Stimulated activated CD8-positive, alpha-beta memory T cell treated with anti-CD3 and anti-CD28 coated beads, Interleukin-4, amount 100 ng/mL, for 48 hours (primary cell): ENCODE measurements at regions not wholly inside any gene's neighbourhood (a gene's known extent, or its start where the extent isn't known, plus 50 kb on each side); places are given as distances from the start of the nearest gene placed in this dataset.
"Not testable (repeated sequence)": the region's sequence is repeated elsewhere in the genome, so short reads cannot be mapped to it uniquely, and the experiment has no call there.

Source experiments
- DNase-seq: peaks from one replicate; pipeline ENCODE4 v3.0.0-alpha.2; 2020

DNA sequence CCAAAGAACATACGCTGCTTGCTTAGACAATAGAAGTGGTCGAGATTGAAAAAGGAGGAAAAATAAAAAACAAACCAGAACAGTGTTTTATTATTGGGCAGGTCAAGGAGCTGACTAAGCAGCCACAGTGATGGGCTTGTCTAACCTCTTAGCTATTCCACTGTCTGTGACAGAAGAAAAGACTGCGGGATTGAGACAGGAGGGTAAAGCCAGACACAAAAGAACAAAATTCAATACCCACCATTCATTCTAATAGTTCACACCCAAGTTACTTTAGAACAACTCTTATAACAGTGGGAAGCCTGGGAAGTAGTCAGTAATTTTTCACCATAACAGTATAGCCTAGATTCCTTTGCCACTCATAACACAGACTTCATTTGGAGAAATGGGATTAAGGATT is 435.4 kb downstream of the MFSD1 start:
- no peak for DNase-seq

DNA sequence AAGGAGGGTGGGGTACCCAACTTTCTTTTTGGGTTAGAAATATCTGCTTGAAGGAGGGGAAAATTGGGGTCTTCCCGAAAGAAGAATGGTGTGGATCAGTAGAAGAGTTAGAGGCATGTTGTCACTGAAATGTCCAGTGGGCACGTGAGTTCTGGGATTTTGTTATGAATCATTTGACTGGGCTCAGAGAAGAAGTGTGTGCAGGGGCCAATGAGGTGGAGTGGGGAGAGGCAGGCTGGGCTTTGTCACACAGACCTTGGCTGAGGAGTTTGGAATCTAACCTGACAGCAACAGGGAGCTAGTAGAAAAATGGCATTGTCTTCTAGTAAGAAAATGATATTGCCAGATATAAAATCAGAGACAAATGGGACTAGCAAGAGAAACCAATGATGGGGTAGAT is 436.8 kb downstream of the MFSD1 start:
- DNase-seq, result no peak

DNA sequence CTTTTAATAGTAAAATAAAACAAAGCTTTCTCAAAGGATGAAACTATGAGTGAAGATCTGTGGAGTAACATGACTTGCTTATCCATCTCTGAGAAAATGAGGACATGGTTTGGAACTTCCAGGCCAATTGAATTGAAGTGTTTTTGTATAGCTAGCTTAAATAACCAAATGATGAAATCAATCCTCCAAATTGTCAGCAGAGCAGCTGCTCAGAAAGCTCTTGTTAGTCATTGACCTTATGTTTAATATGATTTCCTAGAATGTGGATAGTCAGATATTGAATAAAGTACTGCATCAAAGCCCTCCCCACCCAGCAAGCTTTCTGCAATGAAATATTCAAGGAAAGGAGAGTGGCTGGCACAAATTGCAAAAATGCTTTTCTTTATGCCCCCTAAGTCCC is 437.2 kb downstream of the MFSD1 start:
- DNase-seq, result no peak

DNA sequence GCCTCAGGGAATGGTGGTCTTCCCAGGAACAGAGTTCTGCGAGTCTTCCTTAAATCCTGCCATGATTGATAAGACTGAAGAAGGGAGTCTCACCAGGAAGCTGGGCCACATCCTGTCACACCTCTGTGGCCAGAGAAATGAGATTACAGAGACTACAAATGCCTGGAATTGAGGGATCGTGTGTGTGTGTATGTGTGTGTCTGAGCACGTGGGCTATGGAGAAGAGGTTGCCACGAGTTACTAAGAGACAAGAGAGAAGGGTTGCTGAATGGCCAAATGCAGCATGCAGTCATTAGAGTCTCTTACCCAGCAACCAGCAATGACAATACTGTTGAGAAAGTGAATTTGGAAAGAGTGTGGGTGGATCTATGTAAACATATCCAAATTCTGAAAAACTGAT is 443.1 kb downstream of the MFSD1 start:
- DNase-seq, result no peak

DNA sequence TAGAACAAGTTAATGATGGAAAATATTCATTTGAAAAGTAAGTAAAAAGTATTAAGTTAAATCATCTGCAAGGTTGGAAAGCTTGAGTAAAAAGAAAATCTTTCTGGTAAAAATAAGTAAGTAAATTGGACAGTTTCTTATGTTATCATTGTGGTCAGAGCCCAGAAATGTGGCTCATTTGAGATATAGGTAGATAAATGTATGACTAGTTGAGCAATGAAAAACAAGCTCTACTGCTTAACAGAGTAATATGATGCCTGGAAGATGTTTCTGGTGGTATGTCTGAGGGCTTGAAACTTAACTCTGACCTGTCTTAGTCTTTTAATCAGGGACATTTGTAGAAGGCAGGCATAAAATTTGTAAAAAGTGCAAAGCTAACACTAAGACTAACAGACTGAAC is 444.0 kb downstream of the MFSD1 start:
- DNase-seq, result no peak

DNA sequence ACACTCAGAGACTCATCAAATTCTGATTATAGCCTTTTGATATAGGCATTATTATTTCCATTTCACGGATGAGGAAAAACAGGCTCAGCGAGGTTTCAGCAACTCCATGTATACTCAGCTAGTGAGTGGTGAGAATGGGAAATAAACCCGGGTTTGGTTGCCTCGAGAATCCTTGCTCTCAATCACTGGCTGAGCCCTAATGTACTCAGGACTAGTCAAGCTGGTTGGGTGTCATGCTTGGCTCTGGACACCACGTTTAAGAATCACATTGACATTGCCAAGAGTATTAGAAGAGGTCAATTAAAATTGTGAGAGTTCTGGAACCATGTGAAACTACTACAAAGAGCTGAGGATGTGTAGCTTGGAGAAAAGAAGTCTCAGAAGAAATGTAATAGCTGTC is 444.5 kb downstream of the MFSD1 start:
- DNase-seq, result no peak

DNA sequence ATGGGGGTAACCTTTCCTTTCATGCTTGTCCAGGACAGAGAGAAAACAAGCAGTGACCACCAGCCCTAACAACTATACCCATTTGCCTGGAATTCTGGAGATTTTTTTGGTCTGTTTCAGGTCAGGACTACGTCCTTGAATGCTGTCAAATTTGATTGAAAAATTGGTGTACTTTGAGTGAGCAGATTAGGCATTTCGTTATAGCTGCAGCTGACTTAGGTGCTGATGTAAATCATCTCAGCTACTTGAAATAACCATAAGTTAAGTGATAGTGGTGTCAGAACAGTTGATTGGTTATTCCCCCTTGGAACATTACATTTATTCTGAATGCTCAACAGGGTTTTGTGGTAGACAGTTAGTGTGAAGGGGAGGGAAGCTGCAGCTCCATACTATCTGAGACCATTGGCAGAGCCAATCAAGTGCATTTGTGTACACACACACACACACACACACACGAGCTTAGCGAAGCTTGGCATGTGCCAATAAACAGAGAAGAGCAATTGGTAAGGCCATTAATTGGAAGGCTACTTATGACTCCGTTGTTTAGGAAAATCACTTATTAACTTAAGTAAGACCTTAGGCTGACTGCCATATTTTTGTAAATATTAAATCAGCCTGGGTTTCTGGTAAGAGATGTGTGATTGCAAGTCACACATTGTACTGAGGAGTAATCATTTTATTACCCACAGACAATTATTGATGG is 447.8 kb downstream of the MFSD1 start:
- DNase-seq, result no peak

DNA sequence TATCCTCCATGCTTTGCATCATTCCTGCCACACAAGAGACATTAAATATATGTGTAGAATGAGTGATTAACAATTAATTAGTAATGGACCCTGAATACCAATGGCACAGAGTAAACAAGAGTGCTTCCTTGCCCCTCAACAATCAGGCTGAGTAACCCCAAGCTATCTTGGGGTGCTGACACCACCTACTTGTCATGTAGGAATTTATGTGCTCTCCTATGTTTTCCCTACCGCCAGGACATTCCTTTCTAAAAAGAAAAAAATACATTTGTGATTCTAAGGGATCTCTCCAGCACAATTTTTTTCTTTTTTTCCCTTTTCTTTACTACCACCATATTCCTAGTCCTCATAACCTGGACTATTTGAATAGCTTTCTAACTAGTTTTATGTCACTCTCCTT is 449.1 kb downstream of the MFSD1 start:
- DNase-seq, result no peak

DNA sequence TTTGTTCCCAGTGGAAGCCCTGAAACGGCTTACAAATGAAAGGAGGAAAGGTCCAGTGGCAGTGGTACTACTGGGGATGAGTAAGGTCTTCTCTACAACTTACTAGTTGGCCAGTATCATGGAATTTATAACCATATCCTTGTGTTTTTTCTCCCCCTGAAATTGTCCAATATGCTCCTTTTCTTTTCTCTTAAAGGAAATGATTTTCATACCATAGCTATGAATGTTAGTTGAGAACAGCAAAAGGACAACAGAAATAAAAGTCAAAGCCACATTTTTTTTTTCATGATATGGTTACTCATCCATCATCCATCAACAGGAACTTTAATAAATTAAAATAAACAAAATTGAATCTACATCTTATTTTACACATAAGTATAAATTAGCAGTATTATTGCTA is 450.4 kb downstream of the MFSD1 start:
- DNase-seq, result no peak

DNA sequence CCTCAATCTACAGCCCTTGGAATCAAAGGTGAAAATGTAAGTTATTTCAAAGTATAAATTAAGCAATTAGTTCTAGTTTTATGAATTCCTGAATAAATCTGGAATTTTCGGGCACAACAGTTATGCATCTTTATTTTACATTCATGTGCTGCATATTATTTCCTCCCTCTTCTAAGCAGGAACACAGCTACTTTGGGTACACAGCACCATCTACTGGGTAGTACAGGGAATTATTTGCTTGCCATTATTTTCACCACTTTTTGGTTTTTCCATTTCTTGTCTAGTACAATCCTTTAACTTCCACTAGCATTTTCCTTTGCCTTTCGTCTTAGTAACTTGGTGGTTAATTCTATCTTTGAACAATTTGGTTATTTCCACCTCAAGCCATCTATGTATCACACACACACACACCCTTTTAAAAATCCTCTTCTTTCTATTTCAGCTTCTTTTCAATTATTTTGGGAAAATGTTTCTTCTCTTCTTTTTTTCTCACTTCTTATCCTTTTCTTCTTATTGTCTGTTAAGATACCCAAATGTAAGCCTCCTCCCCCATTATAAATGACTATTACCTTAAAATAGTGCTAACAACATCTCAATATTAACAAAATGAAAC is 451.0 kb downstream of the MFSD1 start:
- no peak for DNase-seq

DNA sequence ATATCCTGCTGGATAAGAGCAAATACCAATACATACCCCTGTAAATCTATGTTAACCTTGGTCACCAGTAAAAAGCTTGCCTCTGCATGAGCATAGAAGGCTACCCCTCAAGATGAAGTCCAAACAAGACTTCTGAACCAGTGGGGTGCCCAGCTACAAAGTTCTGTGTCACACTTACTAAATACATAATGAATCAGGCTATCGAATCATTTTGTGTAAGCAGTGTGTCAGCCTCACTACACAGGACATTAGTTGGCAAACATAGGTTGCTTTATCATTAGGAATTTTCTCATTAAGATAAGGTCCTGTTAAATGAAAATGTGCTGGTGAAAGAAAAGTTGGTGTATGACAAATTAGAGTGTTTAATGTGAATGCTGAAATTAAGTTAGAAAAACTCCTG is 452.0 kb downstream of the MFSD1 start:
- DNase-seq, result no peak

DNA sequence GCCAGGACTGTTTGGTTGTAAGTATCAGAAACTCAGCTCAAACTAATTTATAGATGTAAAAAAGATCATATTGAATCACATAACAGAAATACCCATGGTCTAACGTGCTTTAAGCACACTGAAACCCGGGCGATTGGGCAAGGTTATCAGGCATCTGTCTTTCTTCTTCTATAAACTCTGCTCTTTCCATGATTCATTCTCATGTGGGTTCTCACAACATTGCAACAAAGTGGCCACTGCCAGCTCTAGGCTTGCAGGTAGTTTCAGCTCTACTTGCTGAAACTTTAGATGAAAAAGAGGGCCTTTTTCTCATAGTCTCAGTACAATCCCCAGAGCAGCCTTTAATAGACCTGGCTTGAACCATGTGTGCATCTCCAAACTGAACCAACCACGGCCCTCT is 456.1 kb downstream of the MFSD1 start:
- no peak for DNase-seq

DNA sequence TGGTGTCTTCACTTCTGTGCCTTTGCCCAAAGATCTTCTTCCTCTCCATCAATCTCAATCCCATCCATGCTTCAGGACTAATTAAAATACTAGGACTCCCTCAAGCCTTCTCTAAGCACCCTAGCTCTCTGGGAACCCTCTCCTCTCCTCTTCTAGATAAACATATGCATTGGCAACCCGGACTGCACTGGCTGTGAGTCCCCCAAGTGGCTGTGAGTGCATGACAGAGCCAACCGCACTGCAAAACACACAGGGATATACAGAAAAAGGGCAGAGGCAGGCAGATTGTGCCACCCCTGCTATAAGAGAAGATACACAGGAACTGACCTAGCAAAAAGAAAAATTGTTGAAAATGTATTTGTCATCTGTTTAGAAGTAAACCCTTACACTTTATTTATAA is 457.1 kb downstream of the MFSD1 start:
- DNase-seq, result no peak

DNA sequence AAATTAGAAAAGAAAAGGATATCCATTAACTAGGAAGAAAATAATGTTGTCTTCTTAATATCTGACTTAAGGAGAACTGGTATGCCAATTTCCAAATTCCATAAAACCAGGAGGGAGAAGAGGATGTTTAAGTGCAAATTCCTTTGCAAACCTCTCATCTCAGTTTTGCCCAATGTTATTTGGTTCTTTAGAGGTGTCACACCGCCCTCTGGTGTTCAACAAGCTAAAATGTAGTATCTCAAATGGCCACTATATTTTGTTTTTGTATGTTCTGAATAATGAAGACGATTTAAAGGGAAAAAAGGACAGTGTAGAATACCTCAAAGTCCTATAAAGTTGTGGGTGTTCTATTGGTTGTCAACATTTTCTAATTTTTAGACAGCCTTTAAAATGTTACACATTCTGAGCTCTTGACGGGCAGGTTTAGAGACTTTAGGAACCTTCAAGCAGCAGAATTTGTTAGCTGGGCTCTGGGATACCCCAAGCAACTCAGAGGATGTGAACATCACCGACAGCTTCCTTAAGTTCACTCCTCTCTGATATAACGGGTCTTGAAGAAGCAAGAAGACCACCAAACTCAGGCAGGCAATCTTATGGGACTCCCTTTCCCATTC is 458.3 kb downstream of the MFSD1 start:
- peak; percentile 37 for DNase-seq

DNA sequence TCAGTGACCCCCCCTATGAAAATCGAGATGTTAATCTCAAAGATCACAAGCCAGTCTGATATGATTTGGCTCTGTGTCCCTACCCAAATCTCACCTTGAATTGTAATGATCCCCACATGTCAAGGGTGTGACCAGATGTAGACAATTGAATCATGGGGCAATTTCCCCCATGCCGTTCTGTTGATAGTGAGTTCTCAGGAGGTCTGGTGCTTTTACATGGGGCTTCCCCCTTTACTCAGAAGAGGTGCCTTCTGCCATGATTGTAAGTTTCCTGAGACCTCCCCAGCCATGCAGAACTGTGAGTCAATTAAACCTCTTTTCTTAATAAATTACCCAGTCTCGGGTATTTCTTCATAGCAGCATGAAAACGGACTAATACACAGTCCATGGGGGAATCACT is 459.5 kb downstream of the MFSD1 start:
- DNase-seq, result not testable (repeated sequence)

DNA sequence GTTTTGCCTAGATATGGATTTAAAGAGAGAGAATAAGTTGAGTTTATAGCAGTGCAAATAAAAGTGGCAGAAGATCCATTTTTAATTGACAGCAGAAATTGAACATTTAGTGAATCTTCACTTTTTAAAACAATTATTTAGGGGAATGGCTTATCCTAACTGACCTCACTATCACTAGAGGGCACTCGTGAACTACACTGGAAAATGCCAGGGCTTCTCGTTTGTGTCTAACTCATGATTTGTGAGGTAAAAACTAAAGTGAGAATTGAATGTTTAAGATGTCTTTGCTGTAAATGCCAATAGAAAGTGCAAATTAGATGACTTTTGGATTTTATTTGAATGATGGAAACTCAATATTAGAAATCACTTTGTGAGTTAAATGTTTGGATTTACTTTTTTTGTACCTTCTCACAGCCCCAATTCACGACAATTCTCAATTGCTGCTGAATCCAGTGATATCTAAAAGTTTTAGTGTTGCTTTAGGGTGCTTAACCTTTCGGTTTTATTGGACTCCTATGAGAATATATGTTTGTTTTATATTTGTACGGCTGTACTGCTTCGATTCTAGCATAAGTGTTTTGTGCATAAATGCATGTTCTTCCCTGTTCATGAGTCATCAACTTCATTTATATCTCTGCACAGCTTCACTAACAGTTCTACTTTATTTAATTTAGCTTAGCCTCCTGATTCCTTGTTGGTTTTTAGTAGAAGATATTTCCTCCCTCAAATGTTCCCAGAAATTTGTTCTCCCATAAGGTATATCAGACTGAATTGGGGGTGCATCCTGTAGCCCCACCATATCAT is 462.1 kb downstream of the MFSD1 start:
- DNase-seq, result no peak

DNA sequence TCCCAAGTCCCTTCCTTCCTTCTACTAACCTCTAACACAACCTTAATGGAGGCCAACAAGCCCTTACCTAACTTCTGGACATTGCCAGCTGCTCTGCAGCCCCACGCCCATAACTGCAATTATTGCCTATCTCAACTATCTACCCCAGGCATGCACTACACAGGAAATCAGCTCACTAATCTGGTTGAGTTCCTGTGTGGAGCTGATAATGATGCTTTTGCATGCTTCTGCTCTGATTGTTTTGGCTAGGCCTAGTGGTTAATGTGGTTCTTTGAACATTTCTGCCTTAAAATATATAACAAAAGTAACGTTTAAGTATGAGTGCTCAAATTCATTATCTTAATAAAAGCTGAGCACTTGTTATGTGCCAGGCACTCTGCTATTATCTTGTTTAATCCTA is 463.9 kb downstream of the MFSD1 start:
- no peak for DNase-seq

DNA sequence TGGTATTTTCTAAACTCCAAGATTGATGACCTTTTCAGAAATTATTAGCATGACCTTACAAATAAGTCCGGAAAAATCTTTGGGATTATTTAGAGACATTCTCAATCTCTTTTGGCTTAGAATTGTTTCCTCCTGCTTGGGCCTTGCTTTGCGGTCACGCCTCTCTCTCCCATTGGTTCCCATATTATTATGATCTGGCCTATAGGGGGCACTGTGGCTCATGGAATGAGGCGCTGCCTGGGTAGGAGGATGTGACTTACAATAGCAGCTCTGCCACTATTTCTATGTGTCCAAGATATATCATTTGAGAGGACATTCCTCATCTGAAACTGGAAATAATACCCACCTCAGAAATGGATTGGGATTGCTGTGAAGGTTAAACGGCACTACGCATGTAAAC is 464.9 kb downstream of the MFSD1 start:
- DNase-seq, result peak; percentile 33

DNA sequence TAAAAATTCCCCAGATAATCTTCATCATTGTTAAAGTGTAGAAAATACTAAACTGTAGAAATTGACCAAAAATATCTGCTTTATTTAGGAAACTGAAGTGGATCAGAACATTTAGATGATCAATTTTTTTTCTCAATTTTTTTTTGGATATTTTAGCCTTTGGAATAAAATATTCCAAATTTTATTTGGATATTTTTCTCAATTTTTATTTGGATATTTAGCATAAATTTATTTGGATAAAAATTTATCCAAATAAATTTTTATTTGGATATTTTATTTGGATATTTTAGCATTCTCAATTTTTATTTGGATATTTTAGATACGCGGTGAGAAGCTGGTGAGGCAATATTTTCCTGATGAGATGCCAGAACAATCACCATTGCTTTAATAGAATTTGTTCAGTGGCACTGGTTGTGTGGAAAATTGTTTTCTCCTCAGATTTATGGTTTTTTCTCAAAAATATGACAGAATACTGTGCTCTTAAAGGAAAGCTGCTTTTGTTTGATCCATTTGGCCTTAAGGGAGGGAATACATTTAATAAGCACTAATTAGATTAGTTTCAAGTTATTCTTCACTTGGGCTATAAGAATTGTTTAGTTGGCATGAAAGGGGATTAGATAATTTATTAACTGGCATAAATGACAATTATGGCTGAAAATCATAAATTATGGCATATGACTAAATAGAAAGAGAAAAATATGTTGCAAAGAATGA is 470.1 kb downstream of the MFSD1 start:
- DNase-seq, result no peak

DNA sequence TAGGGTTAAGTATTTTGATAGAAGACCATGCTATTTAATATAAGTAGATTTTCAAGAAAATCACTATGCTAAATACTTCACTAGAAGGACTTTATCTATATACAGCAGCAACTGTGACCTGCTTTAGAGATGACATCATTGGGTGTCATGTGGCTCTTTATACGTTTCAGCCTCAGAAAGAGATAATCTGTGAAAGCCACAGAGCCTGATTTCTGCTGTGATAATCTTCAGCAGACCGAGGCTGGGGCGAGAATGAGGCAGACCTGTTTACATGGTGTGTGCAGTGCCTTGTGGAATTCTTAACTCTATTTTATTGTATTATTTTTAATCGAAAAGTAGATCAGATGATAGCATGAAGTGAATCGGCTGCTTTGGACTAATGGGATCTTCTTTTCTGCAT is 471.2 kb downstream of the MFSD1 start:
- DNase-seq, result no peak

DNA sequence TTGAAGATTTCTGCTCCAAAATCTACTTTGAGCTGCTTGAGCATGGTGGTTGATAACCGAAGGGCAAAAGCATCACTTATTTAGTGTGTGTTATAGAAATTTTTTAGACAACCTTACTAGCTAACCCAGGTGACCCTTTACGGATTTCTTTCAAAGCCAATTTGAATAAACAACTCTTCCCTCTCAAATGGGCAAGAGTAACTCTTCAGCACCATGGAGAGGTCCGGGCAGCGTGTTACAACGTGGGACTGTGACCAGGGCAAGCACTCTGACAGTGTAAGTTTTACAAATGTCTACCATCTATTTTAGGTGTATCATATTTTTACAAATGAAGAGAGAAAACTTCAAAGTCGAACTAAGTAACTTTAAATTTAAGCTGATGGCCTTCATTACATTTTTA is 471.8 kb downstream of the MFSD1 start:
- peak; percentile 39 for DNase-seq

DNA sequence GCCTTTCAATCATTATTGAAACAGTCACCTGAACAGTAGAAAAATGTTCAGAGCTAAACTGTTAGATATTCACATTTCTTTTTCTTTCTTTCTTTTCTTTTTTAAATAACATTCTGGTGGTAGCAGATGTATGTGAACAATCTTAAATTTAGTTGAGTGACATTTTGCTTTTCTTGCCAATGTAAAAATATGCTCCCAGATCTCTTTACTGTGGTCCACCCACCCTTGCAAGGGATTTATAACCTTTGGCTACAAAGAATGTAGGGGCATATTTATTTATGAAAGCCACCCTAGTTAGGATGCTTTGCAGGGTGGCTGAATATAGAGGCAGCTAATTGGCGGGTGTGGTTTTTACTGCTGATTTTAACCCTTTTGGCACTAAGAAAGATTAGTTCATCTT is 473.9 kb downstream of the MFSD1 start:
- no peak for DNase-seq

DNA sequence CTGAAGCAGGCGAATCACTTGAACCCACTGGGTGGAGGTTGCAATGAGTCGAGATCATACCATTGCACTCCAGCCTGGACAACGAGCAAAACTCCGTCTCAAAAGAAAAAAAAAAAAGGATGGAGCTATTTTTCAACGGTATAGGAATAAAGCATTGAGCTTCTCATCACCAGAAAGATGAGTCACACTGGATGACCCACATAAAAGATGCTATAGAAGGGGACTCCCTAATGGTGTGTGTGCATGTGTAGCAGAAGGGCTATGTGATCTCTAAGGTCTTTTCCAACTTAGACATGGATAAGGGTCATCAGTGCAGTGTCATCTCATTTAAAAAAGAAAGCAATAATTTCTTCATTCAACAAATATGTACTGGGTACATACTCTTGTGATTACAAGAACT is 476.0 kb downstream of the MFSD1 start:
- DNase-seq, result no peak
